Gastroesophageal sphincter (tissue), 4 donors: ENCODE measurements at regions not wholly inside any gene's neighbourhood (a gene's known extent, or its start where the extent isn't known, plus 50 kb on each side); places are given as distances from the start of the nearest gene placed in this dataset.

Experiments
- ATAC-seq: fragments of 150-250 bp; one replicate; pipeline ENCODE4 v1.9.1; 2016; ENCODE audit warnings: mild to moderate bottlenecking, moderate library complexity
- H3K27ac ChIP-seq, 4 donors: fragments of 200-600 bp; sonication (generic) in 3 of 4; 1 replicate in 3 of 4; 2 replicates in 1 of 4; pipeline ENCODE4 v1.5.1; 2016 to 2019
- H3K27me3 ChIP-seq: fragments of 200-600 bp; sonication (generic); one replicate; pipeline ENCODE4 v1.5.1; 2019
- H3K36me3 ChIP-seq, 2 donors: fragments of 200-600 bp; sonication (generic); one replicate each; pipeline ENCODE4 v1.5.1; 2019; ENCODE audit warnings: control low read depth in 1 of 2
- H3K4me1 ChIP-seq, 3 donors: fragments of 200-600 bp; sonication (generic); 1 replicate in 2 of 3; 2 replicates in 1 of 3; pipeline ENCODE4 v1.5.1; 2016 to 2019; ENCODE audit warnings: control low read depth in 2 of 3
- H3K4me3 ChIP-seq, 2 donors: fragments of 200-600 bp; sonication (generic); one replicate each; pipeline ENCODE4 v1.5.1; 2019; ENCODE audit warnings: mild to moderate bottlenecking in 1 of 2, moderate library complexity in 1 of 2
- H3K9me3 ChIP-seq, 3 donors: fragments of 200-600 bp; sonication (generic); one replicate each; pipeline ENCODE4 v1.5.1; 2017 to 2019; ENCODE audit warnings: control low read depth in 2 of 3
- CTCF ChIP-seq, 4 experiments: fragments of 200-600 bp in 2 of 4; fragments of 450-650 bp in 2 of 4; sonication (generic) in 1 of 4; IDR thresholded peaks; one replicate each; pipeline ENCODE4 v1.5.1; 2017 to 2019; ENCODE audit warnings: antibody characterized with exemption in 4 of 4, mild to moderate bottlenecking in 2 of 4, moderate library complexity in 2 of 4
- EP300 ChIP-seq: sonication (generic); formaldehyde crosslinking; IDR thresholded peaks from one replicate; pipeline ENCODE4 v1.6.1; 2017; ENCODE audit warnings: antibody characterized with exemption, mild to moderate bottlenecking
- POLR2A ChIP-seq, 2 donors: fragments of 450-650 bp; IDR thresholded peaks; one replicate each; pipeline ENCODE4 v1.6.1; 2017; ENCODE audit warnings: antibody characterized with exemption in 2 of 2, mild to moderate bottlenecking in 2 of 2, moderate library complexity in 1 of 2
- POLR2AphosphoS5 ChIP-seq: sonication (generic); formaldehyde crosslinking; IDR thresholded peaks from one replicate; pipeline ENCODE4 v1.6.1; 2017; ENCODE audit warnings: antibody characterized with exemption
- WGBS, 2 donors: methylation state at CpG; one replicate each; pipeline ENCODE4 v1.1.5; 2018; ENCODE audit warnings: low coverage in 1 of 2; 5-methylcytosine and 5-hydroxymethylcytosine counted together

- no peak for TF ChIP-seq EP300
- no peak for TF ChIP-seq POLR2AphosphoS5
- H3K9me3 ChIP-seq, result peaks cover 0 to 17% (median 0%) of the 10 kb centered on the region in 3 donors
- no peaks in the 10 kb centered on the region for H3K4me1 ChIP-seq
- H3K27ac ChIP-seq, result no peak overlapping the region
- no peak overlapping the region for H3K4me3 ChIP-seq
- WGBS, 2 donors, result 72% methylated on average over 2 of the region's 2 CpGs; no CpG with 5 or more reads in 1 of the 2 donors
- ATAC-seq, result no peak
- peaks cover 48% of the 10 kb centered on the region for H3K27me3 ChIP-seq
- H3K36me3 ChIP-seq, result no peaks in the 10 kb centered on the region
These were observed 179.9 kb downstream of the NPHP4 start for GRCh38 chr1:5812295-5812694.

- TF ChIP-seq POLR2AphosphoS5 (no peak), POLR2A (IDR thresholded peaks at IDR 0.05) (no peak), CTCF (IDR thresholded peaks at IDR 0.05) (no peak), EP300 (no peak)
- H3K36me3 ChIP-seq, result no peaks in the 10 kb centered on the region
- WGBS, 2 donors, result no CpG with 5 or more reads among the region's 11 CpGs
- H3K27me3 ChIP-seq, result peaks cover 47% of the 10 kb centered on the region
- no peaks in the 10 kb centered on the region for H3K4me1 ChIP-seq
- ATAC-seq, result no peak
- peaks cover 0 to 17% (median 0%) of the 10 kb centered on the region in 3 donors for H3K9me3 ChIP-seq
- no peak overlapping the region for H3K27ac ChIP-seq
- no peak overlapping the region for H3K4me3 ChIP-seq
These were observed 180.8 kb downstream of the NPHP4 start for GRCh38 chr1:5811419-5811818.

GRCh38 chr1:5810553-5811270, 181.5 kb downstream of the NPHP4 start:
- H3K27ac ChIP-seq, result no peak overlapping the region
- no peak overlapping the region for H3K4me3 ChIP-seq
- WGBS, 2 donors, result 25 to 71% methylated on average over 4 to 11 of the region's 11 CpGs
- ATAC-seq, result no peak
- TF ChIP-seq POLR2A (IDR thresholded peaks at IDR 0.05), result no peak
- no peak for TF ChIP-seq POLR2AphosphoS5
- no peak for TF ChIP-seq EP300
- TF ChIP-seq CTCF (IDR thresholded peaks at IDR 0.05), result no peak
- no peaks in the 10 kb centered on the region for H3K4me1 ChIP-seq
- H3K9me3 ChIP-seq, result peaks cover 0 to 17% (median 0%) of the 10 kb centered on the region in 3 donors
- no peaks in the 10 kb centered on the region for H3K36me3 ChIP-seq
- peaks cover 41% of the 10 kb centered on the region for H3K27me3 ChIP-seq

GRCh38 chr1:5810131-5810530, 182.1 kb downstream of the NPHP4 start:
- H3K4me1 ChIP-seq, result no peaks in the 10 kb centered on the region
- peaks cover 0 to 17% (median 0%) of the 10 kb centered on the region in 3 donors for H3K9me3 ChIP-seq
- H3K36me3 ChIP-seq, result no peaks in the 10 kb centered on the region
- 72 to 87% methylated on average over 9 to 16 of the region's 16 CpGs for WGBS, 2 donors
- TF ChIP-seq CTCF (IDR thresholded peaks at IDR 0.05), result no peak
- TF ChIP-seq POLR2A (IDR thresholded peaks at IDR 0.05), result no peak
- TF ChIP-seq EP300, result no peak
- no peak for TF ChIP-seq POLR2AphosphoS5
- no peak overlapping the region for H3K4me3 ChIP-seq
- peaks cover 37% of the 10 kb centered on the region for H3K27me3 ChIP-seq
- no peak for ATAC-seq
- no peak overlapping the region for H3K27ac ChIP-seq

GRCh38 chr1:5809207-5809788, 182.9 kb downstream of the NPHP4 start:
- Histone ChIP-seq H3K27me3 (peaks cover 30% of the 10 kb centered on the region), H3K4me3 (no peak overlapping the region), H3K27ac (no peak overlapping the region), H3K4me1 (no peaks in the 10 kb centered on the region), H3K9me3 (peaks cover 0 to 17% (median 0%) of the 10 kb centered on the region in 3 donors), H3K36me3 (no peaks in the 10 kb centered on the region)
- no peak for TF ChIP-seq POLR2AphosphoS5
- ATAC-seq, result no peak
- 87 to 88% methylated on average over 7 to 9 of the region's 9 CpGs for WGBS, 2 donors

GRCh38 chr1:5803851-5804250, 188.4 kb downstream of the NPHP4 start:
- H3K4me3 ChIP-seq, result no peak overlapping the region
- no peak for ATAC-seq
- H3K4me1 ChIP-seq, result no peaks in the 10 kb centered on the region
- TF ChIP-seq POLR2A (IDR thresholded peaks at IDR 0.05), result no peak
- TF ChIP-seq POLR2AphosphoS5, result no peak
- TF ChIP-seq EP300, result no peak
- no peak for TF ChIP-seq CTCF (IDR thresholded peaks at IDR 0.05)
- peaks cover 10% of the 10 kb centered on the region for H3K27me3 ChIP-seq
- no peaks in the 10 kb centered on the region for H3K36me3 ChIP-seq
- H3K27ac ChIP-seq, result no peak overlapping the region
- no peaks in the 10 kb centered on the region for H3K9me3 ChIP-seq
